ENCODE measurements at regions not wholly inside any gene's neighbourhood (a gene's known extent, or its start where the extent isn't known, plus 50 kb on each side); places are given as distances from the start of the nearest gene placed in this dataset.

- no peak overlapping the region for H3K4me2 ChIP-seq (ENCODE audit: insufficient read depth in 1 of 2, low read depth in 2 of 2, low read length in 2 of 2)
- no peak for DNase-seq (ENCODE audit: low read depth in 1 of 2, low spot score in 2 of 2)
- no peak overlapping the region for H3K4ac ChIP-seq (replicated peaks; ENCODE audit: insufficient read length, low read depth, low read length)
- no peak overlapping the region for H4K5ac ChIP-seq (ENCODE audit: insufficient read length, low read depth, low read length)
- no peak overlapping the region for H2AK5ac ChIP-seq (ENCODE audit: low read depth, low read length)
- no peaks in the 10 kb centered on the region for H3K4me1 ChIP-seq (replicated peaks in 1 of 4; ENCODE audit: control insufficient read depth in 3 of 4, insufficient read depth in 4 of 4, low read length in 3 of 4)
- no peak overlapping the region for H4K8ac ChIP-seq (ENCODE audit: extremely low read depth, insufficient read depth, low read length)
- no peak overlapping the region for H3K14ac ChIP-seq (ENCODE audit: insufficient read length)
- H3K4me3 ChIP-seq (ENCODE audit: extremely low read depth in 1 of 4, insufficient read depth in 2 of 4, low read depth in 3 of 4, low read length in 4 of 4) = no peak overlapping the region
- no peak overlapping the region for H3K27ac ChIP-seq (ENCODE audit: low read depth, low read length)
- no peak overlapping the region for H4K91ac ChIP-seq (replicated peaks; ENCODE audit: insufficient read length, low read length)
- no peaks in the 10 kb centered on the region for H3K23me2 ChIP-seq (ENCODE audit: low read depth, low read length)
- H3K36me3 ChIP-seq (ENCODE audit: control insufficient read depth in 2 of 4, insufficient read depth in 4 of 4, low read length in 3 of 4) = no peaks in the 10 kb centered on the region
- no peak overlapping the region for H3K9ac ChIP-seq (replicated peaks in 1 of 4; ENCODE audit: extremely low read depth in 1 of 4, low read depth in 3 of 4, low read length in 3 of 4)
- no peak overlapping the region for H2AFZ ChIP-seq (ENCODE audit: low read length)
- H3K56ac ChIP-seq (replicated peaks; ENCODE audit: insufficient read length, low read depth, low read length) = no peak overlapping the region
- no peak overlapping the region for H3K18ac ChIP-seq (ENCODE audit: extremely low read depth, low read length)
- no peaks in the 10 kb centered on the region for H3K27me3 ChIP-seq (replicated peaks in 1 of 4; ENCODE audit: control insufficient read depth in 3 of 4, extremely low read depth in 1 of 4, insufficient read depth in 3 of 4, low read length in 3 of 4)
- H2BK120ac ChIP-seq (replicated peaks; ENCODE audit: low read depth, low read length) = no peak overlapping the region
- no peak overlapping the region for H2BK20ac ChIP-seq (ENCODE audit: low read length)
- H3K9me3 ChIP-seq (ENCODE audit: insufficient read depth in 2 of 2, low read depth in 1 of 2, low read length in 1 of 2) = peaks cover 0 to 5% of the 10 kb centered on the region in 2 experiments; a peak in 1 of 4 replicates
- WGBS, 2 experiments (ENCODE audit: extremely low coverage in 1 of 2, insufficient coverage in 1 of 2, insufficient read length in 1 of 2, insufficient replicate concordance in 2 of 2, low coverage in 1 of 2, low lambda C conversion rate in 2 of 2, missing lambda C conversion rate in 1 of 2) = 83% methylated on average over 4 of the region's 4 CpGs; no CpG with 5 or more reads in 1 of the 2 experiments
- H2BK12ac ChIP-seq (ENCODE audit: low read depth, low read length) = no peak overlapping the region
- H2BK15ac ChIP-seq (ENCODE audit: low read length) = no peak overlapping the region
- no peaks in the 10 kb centered on the region for H3K79me1 ChIP-seq (ENCODE audit: low read depth, low read length)
- no peak for FAIRE-seq
- no peaks in the 10 kb centered on the region for H4K20me1 ChIP-seq (replicated peaks in 1 of 2; ENCODE audit: control insufficient read depth in 1 of 2, insufficient read depth in 2 of 2, low read length in 2 of 2)
- no peak overlapping the region for H3K23ac ChIP-seq (ENCODE audit: insufficient read length)
- no peaks in the 10 kb centered on the region for H3K79me2 ChIP-seq (ENCODE audit: control insufficient read depth in 1 of 2, insufficient read depth in 2 of 2, low read length in 2 of 2)
- ChIA-PET POLR2A (ENCODE audit: partially characterized antibody) (interaction anchor here (1.1 to 1.2 kb wide), 2 partner anchors 11 to 27 kb away, joined by 4 to 6 read pairs; no protein-coding TSS in a partner anchor), CTCF (ENCODE audit: partially characterized antibody) (interaction anchor here (0.7 to 4.6 kb wide), 2 partner anchors 15 to 409 kb away, joined by 3 to 29 read pairs; no protein-coding TSS in a partner anchor)
- H2BK5ac ChIP-seq (ENCODE audit: low read depth, low read length) = no peak overlapping the region
- TF ChIP-seq CEBPB (IDR thresholded peaks at IDR 0.05; ENCODE audit: low read depth, low read length) (no peak), CTCF (IDR thresholded peaks at IDR 0.05; ENCODE audit: control extremely low read depth in 1 of 3, insufficient read depth in 1 of 3, low read depth in 1 of 3, low read length in 3 of 3) (no peak), EGR1 (IDR thresholded peaks at IDR 0.05; ENCODE audit: borderline replicate concordance, low read depth, low read length) (no peak), CBX8 (IDR thresholded peaks at IDR 0.05; ENCODE audit: borderline replicate concordance, low read depth, low read length) (no peak), KDM4A (IDR thresholded peaks at IDR 0.05; ENCODE audit: low read depth, low read length, severe bottlenecking) (no peak), MAFK (IDR thresholded peaks at IDR 0.05; ENCODE audit: low read depth, low read length) (no peak), CHD2 (IDR thresholded peaks at IDR 0.05; ENCODE audit: low read length) (no peak), POU5F1 (IDR thresholded peaks at IDR 0.05; ENCODE audit: low read depth, low read length) (no peak), RBBP5 (IDR thresholded peaks at IDR 0.05; ENCODE audit: borderline replicate concordance, low read depth, low read length) (no peak), CREB1 (IDR thresholded peaks at IDR 0.05) (no peak), SP1 (IDR thresholded peaks at IDR 0.05; ENCODE audit: low read depth, low read length) (no peak)
- TF ChIP-seq, protein P1, sequence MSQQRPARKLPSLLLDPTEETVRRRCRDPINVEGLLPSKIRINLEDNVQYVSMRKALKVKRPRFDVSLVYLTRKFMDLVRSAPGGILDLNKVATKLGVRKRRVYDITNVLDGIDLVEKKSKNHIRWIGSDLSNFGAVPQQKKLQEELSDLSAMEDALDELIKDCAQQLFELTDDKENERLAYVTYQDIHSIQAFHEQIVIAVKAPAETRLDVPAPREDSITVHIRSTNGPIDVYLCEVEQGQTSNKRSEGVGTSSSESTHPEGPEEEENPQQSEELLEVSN (IDR thresholded peaks at IDR 0.05) = no peak
Measured at GRCh38 chr15:92781925-92782453, 118.1 kb upstream of the CHD2 start.
